ENCODE measurements at regions not wholly inside any gene's neighbourhood (a gene's known extent, or its start where the extent isn't known, plus 50 kb on each side); places are given as distances from the start of the nearest gene placed in this dataset.

DNA sequence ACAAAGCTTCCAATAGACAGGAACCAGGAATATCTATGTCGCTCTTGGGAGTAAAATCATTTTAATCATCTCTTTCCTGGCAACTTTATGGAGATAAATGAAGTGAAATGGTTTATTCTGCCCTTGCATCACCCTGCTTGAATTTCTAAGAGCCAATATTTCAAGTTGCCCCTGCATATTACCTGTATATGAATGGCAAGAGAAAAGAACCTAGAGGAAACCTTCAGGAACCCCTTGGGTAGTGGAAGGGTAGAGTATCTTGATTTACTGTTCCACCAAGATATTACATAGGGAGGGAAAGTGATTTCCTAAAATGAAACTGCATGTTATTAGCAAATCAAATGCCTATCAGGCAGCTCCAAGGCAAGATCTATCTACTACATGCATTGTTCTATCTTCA lies 308.4 kb upstream of the NAV3 start:
- TF ChIP-seq CTCF (IDR thresholded peaks at IDR 0.05) (no peak), EZH2 (IDR thresholded peaks at IDR 0.05; ENCODE audit: borderline replicate concordance, insufficient read depth, low read depth, low read length, poor library complexity, severe bottlenecking) (no peak)
